ENCODE measurements at regions not wholly inside any gene's neighbourhood (a gene's known extent, or its start where the extent isn't known, plus 50 kb on each side); places are given as distances from the start of the nearest gene placed in this dataset.
"Not testable (repeated sequence)": the region's sequence is repeated elsewhere in the genome, so short reads cannot be mapped to it uniquely, and the experiment has no call there.

DNA sequence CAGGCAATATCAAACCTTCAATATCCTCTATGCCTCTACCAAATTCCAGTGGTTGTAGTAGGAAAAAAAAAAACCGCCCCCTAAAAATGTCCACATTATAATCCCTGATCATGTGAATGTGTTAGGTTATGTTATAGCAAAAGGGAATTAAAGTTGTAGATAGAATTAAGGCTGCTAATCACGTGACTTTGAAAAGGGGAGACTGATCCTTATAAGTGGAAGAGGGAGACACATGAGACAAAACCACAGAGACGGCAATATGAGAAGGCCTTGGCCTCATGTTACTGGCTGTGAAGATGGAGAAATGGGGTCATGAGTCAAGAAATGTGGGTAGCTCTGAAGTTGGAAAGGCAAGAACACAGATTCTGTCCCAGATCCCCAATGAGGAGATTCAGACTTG is 1711.3 kb downstream of the KHDRBS2 start:
- DNase-seq (ENCODE audit: low read depth, low spot score); in situ Hi-C loops (cut with HindIII; ENCODE audit: low pct_unique_long_range_greater_than_20kb, low sequenced_read_pairs): not testable (repeated sequence)

DNA sequence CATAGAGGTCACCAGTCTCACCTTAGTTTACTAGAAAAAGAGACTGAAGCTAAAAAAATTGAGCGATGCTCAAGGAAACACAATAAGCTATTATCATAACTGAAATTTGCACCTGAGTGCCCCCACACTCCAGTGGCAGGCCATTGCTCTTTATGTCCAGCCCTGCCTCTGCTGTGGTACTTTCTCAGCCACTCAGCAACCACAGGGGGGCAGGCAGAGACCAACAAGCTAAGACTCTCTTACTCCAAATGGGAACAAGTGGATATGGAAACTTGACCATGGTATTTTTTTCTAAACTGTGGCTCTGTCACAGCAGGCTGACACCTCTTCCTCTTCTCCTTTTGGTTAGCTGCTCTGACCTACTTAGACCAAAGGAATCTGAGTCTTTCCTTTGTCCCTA is 1713.4 kb downstream of the KHDRBS2 start:
- DNase-seq (ENCODE audit: low read depth, low spot score), result peak; percentile 1
- in situ Hi-C loops (cut with HindIII; ENCODE audit: low pct_unique_long_range_greater_than_20kb, low sequenced_read_pairs), result not testable (repeated sequence)

DNA sequence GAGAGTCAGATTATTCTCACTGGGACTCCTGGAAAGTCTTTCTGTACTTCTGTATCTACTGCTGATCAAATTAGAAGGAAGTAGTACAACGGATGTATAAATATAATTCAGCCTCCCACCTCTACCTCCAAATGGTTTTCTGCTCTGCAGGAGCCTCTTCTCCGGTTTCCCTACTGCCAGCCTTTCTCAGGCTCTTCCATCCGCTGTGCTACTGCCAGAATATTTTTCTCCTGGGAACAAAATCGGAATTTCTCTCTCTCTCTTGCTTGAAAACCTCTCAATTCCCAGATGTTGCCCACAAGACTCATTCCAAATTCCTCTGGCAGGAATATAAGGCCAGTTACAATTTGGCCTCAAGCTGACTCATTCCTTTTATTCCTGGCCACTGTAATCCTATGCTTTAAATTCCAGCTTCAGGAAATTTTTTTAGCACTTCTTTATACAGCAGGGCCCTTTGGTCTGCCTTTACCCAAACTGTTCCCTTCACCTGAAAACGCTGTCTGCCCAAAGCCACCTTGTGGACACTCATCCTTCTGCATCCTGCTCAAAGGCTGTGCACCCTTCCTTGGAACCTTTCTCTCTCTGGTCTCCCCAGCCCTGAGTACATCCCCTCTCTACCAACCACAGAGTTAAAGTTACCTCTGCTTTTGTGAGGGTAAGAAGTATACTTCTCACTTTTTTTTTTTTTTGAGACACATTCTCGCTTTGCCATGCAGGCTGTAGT is 1714.6 kb downstream of the KHDRBS2 start:
- DNase-seq (ENCODE audit: low read depth, low spot score); in situ Hi-C loops (cut with HindIII; ENCODE audit: low pct_unique_long_range_greater_than_20kb, low sequenced_read_pairs): not testable (repeated sequence)

DNA sequence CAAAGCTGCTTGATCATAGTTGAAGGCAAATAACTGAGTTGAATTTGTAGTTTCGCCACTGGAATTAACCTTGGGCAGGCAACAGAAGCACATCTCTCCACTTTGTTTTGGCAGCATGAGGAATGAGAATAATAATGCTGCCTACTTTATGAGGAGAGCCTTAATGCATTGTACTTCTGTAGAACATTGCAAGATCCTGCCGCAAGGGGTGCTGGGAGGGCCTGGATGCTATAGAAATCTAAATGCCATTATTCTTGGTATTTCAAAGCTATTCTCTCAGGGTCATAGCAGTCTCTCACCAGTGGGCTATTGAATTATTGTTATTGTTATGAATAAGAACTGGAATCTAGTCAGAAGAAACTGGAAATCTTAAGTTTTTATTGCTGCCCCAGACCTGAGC is 1715.4 kb downstream of the KHDRBS2 start:
- DNase-seq (ENCODE audit: low read depth, low spot score); in situ Hi-C loops (cut with HindIII; ENCODE audit: low pct_unique_long_range_greater_than_20kb, low sequenced_read_pairs): not testable (repeated sequence)

- in situ Hi-C loops (cut with HindIII; ENCODE audit: low pct_unique_long_range_greater_than_20kb, low sequenced_read_pairs); DNase-seq (ENCODE audit: low read depth, low spot score): not testable (repeated sequence)
Observed at GRCh38 chr6:60567447-60568187, 1718.4 kb downstream of the KHDRBS2 start.

- in situ Hi-C loops (cut with HindIII; ENCODE audit: low pct_unique_long_range_greater_than_20kb, low sequenced_read_pairs); DNase-seq (ENCODE audit: low read depth, low spot score): not testable (repeated sequence)
Observed at GRCh38 chr6:60566387-60566786, 1719.6 kb downstream of the KHDRBS2 start.

- DNase-seq (ENCODE audit: low read depth, low spot score); in situ Hi-C loops (cut with HindIII; ENCODE audit: low pct_unique_long_range_greater_than_20kb, low sequenced_read_pairs): not testable (repeated sequence)
Observed at GRCh38 chr6:60559702-60560101, 1726.3 kb downstream of the KHDRBS2 start.

DNA sequence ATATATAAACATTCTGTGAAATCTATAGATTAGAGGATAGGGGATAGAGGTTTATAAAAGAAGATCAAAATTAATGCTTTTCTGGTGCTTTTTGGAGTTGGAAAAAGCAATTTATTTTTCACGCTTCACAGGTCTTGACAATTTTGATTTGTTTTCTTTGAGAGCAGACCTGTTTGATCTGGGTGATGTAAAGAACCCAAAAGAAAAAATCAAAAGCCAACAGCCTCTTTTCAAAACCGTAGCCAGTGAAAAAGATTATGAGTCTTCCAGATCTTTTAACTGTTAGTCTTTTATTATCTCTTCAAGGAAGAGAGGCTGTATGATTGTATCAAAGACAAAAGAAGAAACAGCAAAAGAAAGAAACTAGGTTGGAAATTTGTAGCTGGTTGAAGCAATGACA is 1738.7 kb downstream of the KHDRBS2 start:
- DNase-seq (ENCODE audit: low read depth, low spot score); in situ Hi-C loops (cut with HindIII; ENCODE audit: low pct_unique_long_range_greater_than_20kb, low sequenced_read_pairs): not testable (repeated sequence)

DNA sequence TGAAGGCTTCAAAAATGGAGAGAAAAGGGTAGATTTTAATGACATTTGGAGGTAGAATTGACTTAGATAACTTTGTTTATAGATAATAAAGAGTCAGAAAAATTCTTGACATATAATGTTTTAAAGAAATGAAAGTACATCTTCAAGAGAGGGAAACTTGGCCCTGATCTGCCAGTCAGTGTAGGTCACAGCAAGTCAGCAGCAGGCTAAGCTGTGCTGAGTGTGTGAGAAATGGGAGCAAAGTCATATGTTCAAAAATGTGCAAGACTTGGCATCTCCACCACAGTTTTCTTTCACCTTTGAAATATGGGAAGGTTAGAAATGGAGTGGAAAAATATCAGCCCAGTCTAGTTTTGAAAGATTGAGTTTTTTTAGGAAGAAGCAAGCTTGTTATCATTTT is 1761.3 kb downstream of the KHDRBS2 start:
- in situ Hi-C loops (cut with HindIII; ENCODE audit: low pct_unique_long_range_greater_than_20kb, low sequenced_read_pairs), result not testable (repeated sequence)

DNA sequence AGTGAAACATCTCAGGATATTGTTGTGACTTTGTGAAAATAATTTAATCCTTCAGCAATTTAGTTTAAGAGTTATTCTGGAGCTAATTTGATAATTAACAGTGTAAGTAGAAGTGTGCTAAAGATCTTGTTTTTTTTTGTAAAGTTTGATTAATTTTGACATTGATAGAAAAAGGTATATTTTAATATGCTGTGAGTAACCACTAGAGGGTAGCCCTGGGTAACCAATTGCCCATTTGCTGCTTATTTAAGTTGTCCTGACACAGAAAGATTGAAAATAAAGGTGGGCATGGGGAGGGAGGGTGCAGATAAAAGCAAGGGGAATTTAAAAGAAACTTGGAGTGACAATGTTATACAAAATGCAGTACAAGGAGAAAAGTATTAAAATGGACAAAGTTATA is 1808.3 kb downstream of the KHDRBS2 start:
- in situ Hi-C loops (cut with HindIII; ENCODE audit: low pct_unique_long_range_greater_than_20kb, low sequenced_read_pairs), result not testable (repeated sequence)
- DNase-seq (ENCODE audit: low read depth, low spot score), result peak; percentile 4

More for the DNA sequence above, 1761.3 kb downstream of the KHDRBS2 start:
- DNase-seq (ENCODE audit: low read depth, low spot score), result not testable (repeated sequence)

- in situ Hi-C loops (cut with HindIII; ENCODE audit: low pct_unique_long_range_greater_than_20kb, low sequenced_read_pairs), result not testable (repeated sequence)
Observed at GRCh38 chr6:60473805-60474204, 1812.2 kb downstream of the KHDRBS2 start.

GRCh38 chr6:60471426-60471825 is 1814.6 kb downstream of the KHDRBS2 start:
- in situ Hi-C loops (cut with HindIII; ENCODE audit: low pct_unique_long_range_greater_than_20kb, low sequenced_read_pairs), result not testable (repeated sequence)

More at GRCh38 chr6:60473805-60474204, 1812.2 kb downstream of the KHDRBS2 start:
- DNase-seq (ENCODE audit: low read depth, low spot score), result not testable (repeated sequence)

DNA sequence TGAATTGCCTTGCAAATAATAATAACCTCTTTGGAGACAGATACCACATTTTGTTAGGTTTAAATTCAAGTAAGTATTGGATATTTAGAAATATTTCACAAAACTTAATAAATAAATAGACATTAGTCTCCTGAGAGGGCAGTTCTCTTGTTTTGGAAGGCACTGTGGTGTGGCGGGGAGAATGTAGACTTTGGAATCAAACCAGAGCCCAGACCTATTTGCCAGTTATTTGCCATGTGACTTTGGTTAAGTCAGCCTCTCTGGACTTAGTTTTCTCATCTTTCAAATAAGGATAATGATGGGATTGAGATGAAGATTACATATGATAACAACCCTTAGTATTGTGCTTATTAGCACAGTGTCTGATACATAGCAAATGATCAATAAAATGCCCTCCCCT is 1835.6 kb downstream of the KHDRBS2 start:
- in situ Hi-C loops (cut with HindIII; ENCODE audit: low pct_unique_long_range_greater_than_20kb, low sequenced_read_pairs), result not testable (repeated sequence)

More at GRCh38 chr6:60471426-60471825, 1814.6 kb downstream of the KHDRBS2 start:
- not testable (repeated sequence) for DNase-seq (ENCODE audit: low read depth, low spot score)

GRCh38 chr6:60444532-60444931 is 1841.5 kb downstream of the KHDRBS2 start:
- in situ Hi-C loops (cut with HindIII; ENCODE audit: low pct_unique_long_range_greater_than_20kb, low sequenced_read_pairs); DNase-seq (ENCODE audit: low read depth, low spot score): not testable (repeated sequence)

More for the DNA sequence above, 1835.6 kb downstream of the KHDRBS2 start:
- DNase-seq (ENCODE audit: low read depth, low spot score), result not testable (repeated sequence)

DNA sequence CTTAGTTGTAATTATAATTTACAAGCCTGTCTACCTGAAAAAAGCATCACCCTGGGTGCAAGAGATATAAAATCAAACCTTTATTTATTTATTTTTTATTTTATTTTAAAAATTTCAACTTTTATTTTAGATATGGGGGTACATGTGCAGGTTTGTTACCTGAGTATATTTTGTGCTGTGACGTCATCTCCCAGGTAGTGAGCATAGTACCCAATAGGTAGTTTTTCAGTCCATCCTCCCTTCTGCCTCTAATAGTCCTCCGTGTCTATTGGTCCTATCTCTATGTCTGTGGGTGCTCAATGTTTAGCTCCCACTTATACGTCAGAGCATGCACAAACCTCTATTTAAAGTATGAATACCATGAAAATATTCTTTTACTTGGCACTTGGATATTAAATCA is 1846.3 kb downstream of the KHDRBS2 start:
- DNase-seq (ENCODE audit: low read depth, low spot score); in situ Hi-C loops (cut with HindIII; ENCODE audit: low pct_unique_long_range_greater_than_20kb, low sequenced_read_pairs): not testable (repeated sequence)

GRCh38 chr6:60422691-60423090 is 1863.3 kb downstream of the KHDRBS2 start:
- DNase-seq (ENCODE audit: low read depth, low spot score); in situ Hi-C loops (cut with HindIII; ENCODE audit: low pct_unique_long_range_greater_than_20kb, low sequenced_read_pairs): not testable (repeated sequence)

DNA sequence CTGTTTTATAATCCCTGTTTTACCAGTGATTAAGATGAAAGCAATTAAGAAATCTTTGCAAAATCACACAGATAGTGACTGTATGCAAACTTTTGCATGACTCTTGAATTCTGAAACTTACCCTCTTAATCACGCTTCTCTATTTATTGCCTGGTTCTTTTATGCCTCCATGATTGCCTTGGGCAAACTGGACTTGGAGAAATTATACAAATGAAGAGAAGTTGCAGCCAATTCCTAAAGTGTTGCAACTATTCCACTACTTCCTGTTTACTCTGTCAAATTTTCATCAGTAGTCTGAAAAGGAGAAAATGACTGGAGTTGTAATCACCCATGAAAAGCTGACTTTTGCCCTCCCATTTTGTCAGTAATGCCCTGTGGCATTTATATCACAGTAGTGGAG is 1869.9 kb downstream of the KHDRBS2 start:
- in situ Hi-C loops (cut with HindIII; ENCODE audit: low pct_unique_long_range_greater_than_20kb, low sequenced_read_pairs); DNase-seq (ENCODE audit: low read depth, low spot score): not testable (repeated sequence)

- DNase-seq (ENCODE audit: low read depth, low spot score); in situ Hi-C loops (cut with HindIII; ENCODE audit: low pct_unique_long_range_greater_than_20kb, low sequenced_read_pairs): not testable (repeated sequence)
Observed at GRCh38 chr6:60408747-60409146, 1877.3 kb downstream of the KHDRBS2 start.

All from SK-MEL-5 (cell line).